ENCODE measurements at regions not wholly inside any gene's neighbourhood (a gene's known extent, or its start where the extent isn't known, plus 50 kb on each side); places are given as distances from the start of the nearest gene placed in this dataset.

DNA sequence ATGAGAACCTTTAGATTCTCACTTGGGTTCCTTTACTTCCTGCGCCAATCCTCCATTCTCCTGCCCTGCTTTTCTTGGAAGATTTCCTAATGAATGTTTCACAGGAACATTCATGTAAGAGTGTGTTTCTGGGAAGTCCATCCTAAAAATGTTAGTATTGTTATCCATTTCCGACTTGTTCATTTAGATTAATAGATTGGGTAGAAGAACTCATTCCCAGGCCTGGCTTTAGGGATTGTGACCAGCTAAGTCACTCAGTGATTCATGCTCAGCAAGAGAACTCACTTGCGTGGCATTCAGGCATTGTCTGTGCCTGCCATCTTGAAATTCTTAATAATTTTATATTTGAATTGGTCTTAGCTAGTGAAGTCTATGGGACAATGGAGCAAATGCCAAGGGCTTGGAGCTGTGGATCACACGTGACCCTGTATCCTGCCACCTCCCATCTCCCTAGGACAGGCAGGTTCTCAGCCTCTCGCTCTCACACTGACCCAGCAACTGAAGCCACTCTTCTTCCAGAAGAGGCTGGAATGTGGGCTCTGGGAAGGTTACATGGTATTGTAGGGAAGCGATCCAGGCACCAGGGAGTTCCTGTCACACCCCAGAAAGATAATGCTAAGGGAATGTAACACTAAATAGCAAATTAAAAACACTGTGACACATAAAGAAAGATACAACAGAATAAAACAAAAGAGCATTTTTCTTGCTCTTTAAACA, 562.1 kb downstream of the TMA16 start:
- Mint-ChIP-seq H3K36me3 (ENCODE audit: insufficient read depth, unreplicated experiment) (no peaks in the 10 kb centered on the region), H3K9me3 (ENCODE audit: unreplicated experiment) (no peaks in the 10 kb centered on the region), H3K4me1 (ENCODE audit: insufficient read depth, unreplicated experiment) (no peaks in the 10 kb centered on the region), H3K27me3 (ENCODE audit: insufficient read depth, unreplicated experiment) (no peaks in the 10 kb centered on the region), H3K4me3 (ENCODE audit: unreplicated experiment) (no peak overlapping the region), H3K27ac (ENCODE audit: low read depth, unreplicated experiment) (no peak overlapping the region)
- ChIA-PET CTCF (no interaction called here), POLR2A (interaction anchor here (0.8 kb wide), 1 partner anchor 266 kb away, joined by 4 read pairs; no protein-coding TSS in a partner anchor)
- intact Hi-C loops (cut with micrococcal nuclease) = no loop called here
- no peak for DNase-seq (ENCODE audit: unreplicated experiment)
- TF ChIP-seq, protein P1, sequence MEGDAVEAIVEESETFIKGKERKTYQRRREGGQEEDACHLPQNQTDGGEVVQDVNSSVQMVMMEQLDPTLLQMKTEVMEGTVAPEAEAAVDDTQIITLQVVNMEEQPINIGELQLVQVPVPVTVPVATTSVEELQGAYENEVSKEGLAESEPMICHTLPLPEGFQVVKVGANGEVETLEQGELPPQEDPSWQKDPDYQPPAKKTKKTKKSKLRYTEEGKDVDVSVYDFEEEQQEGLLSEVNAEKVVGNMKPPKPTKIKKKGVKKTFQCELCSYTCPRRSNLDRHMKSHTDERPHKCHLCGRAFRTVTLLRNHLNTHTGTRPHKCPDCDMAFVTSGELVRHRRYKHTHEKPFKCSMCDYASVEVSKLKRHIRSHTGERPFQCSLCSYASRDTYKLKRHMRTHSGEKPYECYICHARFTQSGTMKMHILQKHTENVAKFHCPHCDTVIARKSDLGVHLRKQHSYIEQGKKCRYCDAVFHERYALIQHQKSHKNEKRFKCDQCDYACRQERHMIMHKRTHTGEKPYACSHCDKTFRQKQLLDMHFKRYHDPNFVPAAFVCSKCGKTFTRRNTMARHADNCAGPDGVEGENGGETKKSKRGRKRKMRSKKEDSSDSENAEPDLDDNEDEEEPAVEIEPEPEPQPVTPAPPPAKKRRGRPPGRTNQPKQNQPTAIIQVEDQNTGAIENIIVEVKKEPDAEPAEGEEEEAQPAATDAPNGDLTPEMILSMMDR (IDR thresholded peaks at IDR 0.05; ENCODE audit: unreplicated experiment) = no peak
- BruUV-seq (replicated peaks) = no TSS peak

DNA sequence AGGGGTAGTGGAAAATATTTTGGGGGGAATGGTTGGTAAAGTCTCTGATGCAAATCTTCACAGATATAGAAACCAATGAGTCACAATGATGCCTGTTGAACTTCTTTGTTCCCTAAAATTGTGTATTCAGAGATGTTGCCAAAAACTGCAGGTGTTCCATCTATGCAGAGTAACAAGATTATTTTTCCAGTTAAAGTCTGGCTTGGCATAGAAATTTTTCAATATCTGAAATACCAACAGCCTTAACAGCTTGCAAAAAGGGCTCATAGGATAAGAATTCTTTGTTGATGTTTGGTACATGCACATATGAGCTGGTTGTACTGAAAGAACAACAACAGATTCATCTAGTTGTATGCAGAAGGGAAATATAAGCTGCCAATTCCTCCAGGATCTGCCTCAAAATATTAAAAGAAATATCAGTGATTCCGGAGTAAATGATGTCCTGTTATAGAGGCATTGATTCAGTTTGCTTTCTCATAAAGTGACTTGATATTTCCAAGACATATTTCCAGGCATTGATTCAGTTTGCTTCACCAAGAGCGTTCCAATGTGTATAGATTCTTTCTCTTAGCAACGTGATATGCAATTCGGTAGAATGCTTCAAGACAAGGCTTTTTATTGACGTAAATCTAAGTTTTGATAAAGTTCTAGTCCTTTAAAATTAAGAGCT, 564.4 kb downstream of the TMA16 start:
- BruUV-seq (replicated peaks) = no TSS peak
- DNase-seq (ENCODE audit: unreplicated experiment) = no peak
- H3K27ac Mint-ChIP-seq (ENCODE audit: low read depth, unreplicated experiment) = no peak overlapping the region
- no peak overlapping the region for H3K4me3 Mint-ChIP-seq (ENCODE audit: unreplicated experiment)
- ChIA-PET CTCF (interaction anchor here (0.6 kb wide), 1 partner anchor 51 kb away, joined by 4 read pairs; no protein-coding TSS in a partner anchor), POLR2A (interaction anchor here (0.7 kb wide), 1 partner anchor 162 kb away, joined by 3 read pairs; no protein-coding TSS in a partner anchor)
- no peaks in the 10 kb centered on the region for H3K4me1 Mint-ChIP-seq (ENCODE audit: insufficient read depth, unreplicated experiment)
- H3K9me3 Mint-ChIP-seq (ENCODE audit: unreplicated experiment) = no peaks in the 10 kb centered on the region
- H3K36me3 Mint-ChIP-seq (ENCODE audit: insufficient read depth, unreplicated experiment) = no peaks in the 10 kb centered on the region
- intact Hi-C loops (cut with micrococcal nuclease) = no loop called here
- TF ChIP-seq, protein P1 (IDR thresholded peaks at IDR 0.05; ENCODE audit: unreplicated experiment) = no peak
- H3K27me3 Mint-ChIP-seq (ENCODE audit: insufficient read depth, unreplicated experiment) = no peaks in the 10 kb centered on the region

DNA sequence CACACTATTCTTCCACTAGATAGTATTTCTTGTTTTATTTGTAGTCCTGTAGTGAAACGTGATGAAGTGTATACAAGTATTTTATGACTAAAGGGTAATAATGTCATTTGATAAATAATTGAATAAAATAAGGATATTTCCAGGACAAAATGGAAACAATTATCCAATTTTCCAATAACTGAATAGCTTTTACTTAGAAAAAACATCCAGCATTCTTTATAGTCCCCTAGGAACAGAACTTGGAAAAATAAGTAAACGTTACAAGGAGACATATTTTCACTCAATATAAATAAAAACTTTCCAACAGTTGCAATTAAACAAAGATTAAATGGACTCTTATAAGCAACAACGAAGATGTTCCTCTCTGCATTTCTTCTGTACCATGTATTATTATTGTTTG, 566.0 kb downstream of the TMA16 start:
- no TSS peak for BruUV-seq (replicated peaks)

DNA sequence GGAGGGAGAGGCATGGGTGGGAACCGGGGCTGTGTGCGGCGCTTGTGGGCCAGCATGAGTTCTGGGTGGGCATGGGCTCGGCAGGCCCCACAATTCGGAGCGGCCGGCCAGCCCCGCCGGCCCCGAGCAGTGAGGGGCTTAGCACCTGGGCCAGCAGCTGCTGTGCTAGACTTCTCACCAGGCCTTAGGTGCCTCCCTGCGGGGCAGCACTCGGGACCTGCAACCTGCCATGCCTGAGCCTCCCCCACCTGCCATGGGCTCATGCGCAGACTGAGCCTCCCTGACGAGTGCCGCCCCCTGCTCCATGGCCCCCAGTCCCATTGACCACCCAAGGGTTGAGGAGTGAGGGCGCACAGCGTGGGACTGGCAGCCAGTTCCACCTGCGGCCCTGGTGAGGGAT, 573.9 kb downstream of the TMA16 start:
- peaks cover 16% of the 10 kb centered on the region for H3K9me3 Mint-ChIP-seq (ENCODE audit: unreplicated experiment)
- H3K27me3 Mint-ChIP-seq (ENCODE audit: insufficient read depth, unreplicated experiment) = no peaks in the 10 kb centered on the region
- H3K36me3 Mint-ChIP-seq (ENCODE audit: insufficient read depth, unreplicated experiment) = no peaks in the 10 kb centered on the region
- CTCF ChIA-PET = no interaction called here
- no peaks in the 10 kb centered on the region for H3K4me1 Mint-ChIP-seq (ENCODE audit: insufficient read depth, unreplicated experiment)
- intact Hi-C loops (cut with micrococcal nuclease) = no loop called here
- TF ChIP-seq, protein P1 (IDR thresholded peaks at IDR 0.05; ENCODE audit: unreplicated experiment) = no peak
- BruUV-seq (replicated peaks) = no TSS peak
- H3K4me3 Mint-ChIP-seq (ENCODE audit: unreplicated experiment) = no peak overlapping the region
- POLR2A ChIA-PET = no interaction called here
- no peak overlapping the region for H3K27ac Mint-ChIP-seq (ENCODE audit: low read depth, unreplicated experiment)
- DNase-seq (ENCODE audit: unreplicated experiment) = no peak

More for the DNA sequence above, 566.0 kb downstream of the TMA16 start:
- Mint-ChIP-seq H3K36me3 (ENCODE audit: insufficient read depth, unreplicated experiment) (no peaks in the 10 kb centered on the region), H3K9me3 (ENCODE audit: unreplicated experiment) (peaks cover 2% of the 10 kb centered on the region), H3K27ac (ENCODE audit: low read depth, unreplicated experiment) (no peak overlapping the region), H3K4me1 (ENCODE audit: insufficient read depth, unreplicated experiment) (no peaks in the 10 kb centered on the region), H3K27me3 (ENCODE audit: insufficient read depth, unreplicated experiment) (no peaks in the 10 kb centered on the region), H3K4me3 (ENCODE audit: unreplicated experiment) (no peak overlapping the region)
- TF ChIP-seq, protein P1 (IDR thresholded peaks at IDR 0.05; ENCODE audit: unreplicated experiment) = no peak
- POLR2A ChIA-PET = interaction anchor here (0.6 kb wide), 1 partner anchor 35 kb away, joined by 3 read pairs; no protein-coding TSS in a partner anchor
- CTCF ChIA-PET = no interaction called here
- intact Hi-C loops (cut with micrococcal nuclease) = no loop called here
- DNase-seq (ENCODE audit: unreplicated experiment) = no peak

Measured in MCF 10A (cell line).